HG03439 (cell line): ENCODE measurements at regions not wholly inside any gene's neighbourhood (a gene's known extent, or its start where the extent isn't known, plus 50 kb on each side); places are given as distances from the start of the nearest gene placed in this dataset.
"Not testable (repeated sequence)": the region's sequence is repeated elsewhere in the genome, so short reads cannot be mapped to it uniquely, and the experiment has no call there.

Experiments
- ATAC-seq: cut with Tn5 transposase; IDR thresholded peaks from one replicate; pipeline ENCODE4 v1.9.1; 2021; ENCODE audit warnings: mild to moderate bottlenecking, moderate library complexity; ENCODE audit not compliant: unreplicated experiment

DNA sequence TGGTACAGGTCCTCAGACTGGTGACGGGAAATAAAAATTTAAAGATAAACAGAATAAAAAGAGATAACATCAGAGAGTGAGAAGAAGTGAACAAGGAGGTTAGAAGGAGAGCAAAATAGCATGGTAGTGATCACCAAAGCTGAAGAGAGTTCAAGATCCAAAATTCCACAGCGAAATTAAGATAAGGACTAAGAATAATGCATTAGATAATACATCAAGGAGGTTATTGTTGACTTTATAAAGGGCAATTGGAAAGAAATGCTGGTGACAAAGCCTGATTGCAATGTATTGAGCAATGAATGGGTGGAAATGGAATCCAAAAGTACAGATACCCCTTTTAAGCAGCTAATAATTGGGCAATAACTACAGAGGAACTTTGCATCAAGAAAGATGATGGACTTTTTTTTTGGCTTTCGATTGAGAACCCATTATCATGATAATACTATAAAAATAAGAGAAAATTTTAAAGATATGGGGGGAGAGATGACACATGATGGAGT, 101.6 kb upstream of the MAP9 start:
- no peak for ATAC-seq

DNA sequence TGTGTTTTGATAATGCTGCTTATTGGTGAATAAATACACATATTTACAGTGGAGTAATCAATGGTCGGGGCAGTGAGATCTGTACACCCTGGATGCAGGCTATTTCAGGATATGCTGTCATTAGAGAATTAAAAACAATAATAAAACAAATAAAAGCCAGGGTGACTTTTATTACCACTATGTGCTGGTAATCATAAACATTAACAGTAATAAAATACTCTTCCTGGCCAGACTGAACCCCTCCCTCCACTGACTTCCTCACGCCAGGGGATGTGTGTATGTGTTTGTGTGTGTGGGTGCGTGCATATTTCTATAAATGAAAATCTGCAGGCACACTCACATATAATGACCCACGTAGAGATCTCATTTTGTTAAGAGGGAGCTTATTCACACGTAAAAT, 98.0 kb upstream of the MAP9 start:
- ATAC-seq, result no peak

DNA sequence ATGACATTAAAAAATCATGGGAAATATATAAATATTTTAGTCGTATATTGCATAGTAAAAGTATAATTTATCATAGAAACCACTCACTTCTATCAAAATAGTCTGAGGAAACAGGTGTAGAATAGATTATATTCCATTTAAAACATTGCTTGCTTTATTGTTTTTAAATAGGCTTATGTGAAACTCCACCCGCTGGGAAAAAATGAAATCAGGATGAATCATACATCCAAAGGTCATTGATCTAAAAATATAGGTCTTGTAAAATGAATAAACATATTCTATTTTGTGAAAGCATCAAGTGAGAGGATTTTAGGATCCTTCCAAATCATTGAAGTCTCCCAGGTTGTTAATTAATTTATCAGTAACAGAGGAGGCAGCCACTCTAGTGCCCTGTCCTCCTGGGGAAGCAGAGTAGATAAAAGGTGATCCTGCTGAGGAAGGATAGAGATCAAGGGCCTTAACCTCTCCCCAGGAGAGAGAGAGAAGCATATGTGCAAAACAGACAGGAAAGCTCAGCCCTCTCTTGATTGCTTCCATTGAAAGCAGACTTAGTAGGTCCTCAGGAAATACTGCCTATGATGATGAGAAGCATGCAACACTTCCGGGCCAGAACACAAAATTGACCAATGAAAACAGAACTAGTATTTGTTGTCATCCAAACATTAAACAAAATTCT, 96.8 kb upstream of the MAP9 start:
- ATAC-seq, result no peak

DNA sequence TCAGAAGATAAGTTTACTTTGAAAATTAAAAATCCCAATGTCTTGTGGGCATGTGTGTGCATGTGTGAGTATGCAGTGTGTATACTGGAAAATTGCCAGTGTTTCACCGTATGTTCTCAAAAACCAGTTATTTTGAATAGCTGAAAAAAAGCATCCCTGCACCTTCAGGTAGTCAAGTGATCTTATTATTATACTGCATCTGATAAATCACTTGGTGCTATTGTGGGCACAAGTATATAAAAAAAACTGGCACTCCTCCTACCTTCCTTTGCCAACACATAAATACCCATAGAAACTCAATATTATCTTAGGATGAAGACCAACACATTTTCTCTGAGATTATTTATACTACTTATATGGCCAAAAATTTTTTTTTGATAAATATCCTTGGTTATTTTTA, 91.5 kb upstream of the MAP9 start:
- no peak for ATAC-seq

DNA sequence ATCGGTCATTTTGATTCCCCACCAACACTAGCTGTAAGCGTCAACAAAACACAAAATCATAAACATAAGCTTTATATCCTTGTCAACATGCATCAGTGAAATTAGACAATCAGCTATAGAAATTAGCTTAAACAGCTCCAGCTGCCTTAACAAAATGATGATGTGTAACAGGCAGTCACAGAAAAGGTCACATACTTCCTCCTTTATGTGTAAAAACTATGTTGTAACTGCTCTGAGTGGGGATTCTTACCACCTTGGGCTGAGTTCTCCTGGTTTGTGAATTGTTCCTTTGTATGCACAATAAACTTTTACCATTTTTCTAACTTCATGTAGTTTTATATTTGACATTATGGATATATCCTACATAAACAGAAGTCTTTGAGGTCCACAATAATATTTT, 73.9 kb upstream of the MAP9 start:
- ATAC-seq, result no peak

DNA sequence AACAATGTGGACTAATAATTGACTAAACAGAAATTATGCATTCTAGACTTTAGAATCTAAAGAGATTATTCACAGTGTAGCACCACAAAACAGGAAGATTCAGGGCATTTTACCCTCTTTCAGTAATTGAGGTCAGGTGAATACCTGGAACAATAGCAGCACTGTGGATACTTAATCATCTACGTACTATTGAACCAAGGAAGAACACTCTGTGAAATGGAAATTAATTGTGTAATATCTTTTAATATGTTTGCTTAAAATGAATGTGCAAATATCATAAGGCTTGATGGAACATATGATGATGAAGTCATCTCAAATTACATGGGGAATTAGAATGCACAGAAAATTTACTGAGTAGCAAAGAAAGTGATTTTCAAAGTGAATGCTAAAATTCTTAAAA, 68.5 kb upstream of the MAP9 start:
- ATAC-seq, result no peak

DNA sequence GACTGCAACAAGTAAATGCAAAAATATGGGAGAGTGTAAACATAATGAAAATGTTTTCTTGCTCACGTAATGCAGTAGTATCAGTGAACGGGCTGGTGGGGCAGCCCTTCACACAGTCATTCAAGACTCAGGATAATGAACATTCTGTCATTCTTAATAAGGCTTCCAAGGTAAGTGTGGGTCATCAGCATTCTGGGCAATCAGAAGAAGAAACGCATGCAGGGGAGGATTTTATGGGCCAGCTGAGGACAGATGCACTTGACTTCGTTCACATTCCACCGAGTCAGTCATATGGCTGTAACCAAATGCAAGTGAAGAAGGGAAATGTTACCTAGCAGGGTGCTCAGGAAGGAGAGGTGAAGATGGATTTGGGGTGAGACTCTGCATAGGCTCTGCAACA, 68.0 kb upstream of the MAP9 start:
- ATAC-seq, result no peak

DNA sequence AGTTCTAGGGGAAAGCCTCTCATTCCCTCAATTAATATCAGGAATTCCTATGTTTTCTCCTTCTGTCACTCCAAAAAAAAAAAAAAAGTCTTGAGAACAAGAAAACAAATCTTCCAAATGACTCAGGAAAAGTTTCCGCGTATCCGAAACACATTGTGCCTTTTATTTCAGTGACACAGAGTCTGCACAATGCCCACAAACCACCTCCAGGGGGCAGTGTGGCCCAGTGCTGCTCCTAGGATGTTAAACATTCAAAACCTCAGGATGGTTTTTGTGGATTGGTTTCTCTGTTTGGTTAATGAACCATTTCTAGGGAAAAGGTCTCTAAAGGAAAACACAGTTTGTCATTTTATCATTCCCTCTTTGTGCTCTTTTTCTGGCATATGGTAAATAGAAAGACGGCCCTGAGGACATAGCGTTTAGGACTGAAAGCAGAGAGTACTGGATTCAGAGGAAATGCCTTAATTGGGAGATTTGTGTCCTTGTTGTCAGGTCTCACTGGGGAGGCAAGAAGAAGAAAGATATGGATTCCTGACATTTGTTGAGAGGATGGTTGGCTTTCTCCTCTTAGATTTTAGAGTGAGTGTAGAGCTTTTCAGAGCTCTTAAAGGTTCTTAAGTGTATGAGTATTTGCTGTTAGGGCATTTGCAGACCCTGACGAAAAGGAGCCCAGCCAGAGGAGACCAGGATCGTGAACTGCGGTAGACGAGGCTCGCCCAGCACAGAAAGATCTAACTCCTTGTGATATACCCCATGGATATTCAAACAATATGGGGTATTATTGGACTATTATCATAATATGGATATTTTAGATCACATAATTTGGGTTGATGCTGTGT, 65.7 kb upstream of the MAP9 start:
- ATAC-seq, result peak; percentile 81

DNA sequence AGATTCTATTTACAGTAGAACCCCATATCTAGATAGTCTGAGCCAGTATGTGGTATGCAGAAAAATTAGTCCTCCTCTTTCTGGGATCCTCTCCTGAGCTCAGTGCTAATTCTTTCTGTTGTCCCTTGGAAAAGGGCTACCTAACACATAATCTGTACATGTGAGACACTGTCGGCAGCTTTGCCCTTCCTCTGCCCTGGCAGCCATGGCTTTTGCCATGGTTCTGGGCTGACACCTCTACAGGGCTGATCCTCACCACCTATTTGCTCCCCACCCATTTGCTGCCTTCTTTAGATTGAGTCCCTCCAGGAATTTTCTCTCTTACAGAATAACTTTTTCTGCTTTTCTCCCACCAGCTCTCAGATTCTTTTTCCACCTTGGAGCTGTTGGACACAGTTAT, 64.7 kb upstream of the MAP9 start:
- no peak for ATAC-seq

DNA sequence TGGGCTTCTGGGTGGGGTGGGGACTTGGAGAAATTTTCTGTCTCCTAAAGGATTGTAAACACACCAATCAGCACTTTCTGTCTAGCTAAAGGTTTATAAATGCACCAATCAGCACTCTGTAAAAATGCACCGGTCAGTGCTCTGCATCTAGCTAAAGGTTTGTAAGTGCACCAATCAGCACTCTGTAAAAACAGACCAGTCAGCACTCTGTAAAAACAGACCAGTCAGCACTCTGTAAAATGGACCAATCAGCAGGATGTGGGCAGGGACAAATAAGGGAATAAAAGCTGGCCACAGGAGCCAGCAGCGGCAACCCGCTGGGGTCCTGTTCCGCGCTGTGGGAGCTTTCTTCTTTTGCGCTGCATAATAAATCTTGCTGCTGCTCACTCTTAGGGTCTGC, 63.0 kb upstream of the MAP9 start:
- not testable (repeated sequence) for ATAC-seq

DNA sequence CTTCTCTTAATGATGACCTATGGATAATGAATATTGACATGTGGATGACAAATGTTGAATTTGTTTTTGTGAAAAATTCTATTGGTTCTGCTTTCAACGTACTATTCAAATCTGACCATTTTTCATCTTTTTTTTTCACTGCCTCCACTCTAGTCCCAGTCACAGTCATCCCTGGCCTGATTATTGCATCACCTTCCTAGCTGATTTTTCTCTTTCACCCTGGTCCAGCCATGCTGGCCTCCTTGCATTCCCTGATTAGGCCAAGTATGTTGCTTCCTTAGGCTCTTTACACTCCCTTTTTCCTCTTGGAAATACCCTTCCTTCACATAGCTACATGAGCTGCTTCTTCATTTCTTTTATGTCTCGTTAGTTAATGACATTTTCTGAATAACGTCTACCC, 58.1 kb upstream of the MAP9 start:
- ATAC-seq, result no peak

DNA sequence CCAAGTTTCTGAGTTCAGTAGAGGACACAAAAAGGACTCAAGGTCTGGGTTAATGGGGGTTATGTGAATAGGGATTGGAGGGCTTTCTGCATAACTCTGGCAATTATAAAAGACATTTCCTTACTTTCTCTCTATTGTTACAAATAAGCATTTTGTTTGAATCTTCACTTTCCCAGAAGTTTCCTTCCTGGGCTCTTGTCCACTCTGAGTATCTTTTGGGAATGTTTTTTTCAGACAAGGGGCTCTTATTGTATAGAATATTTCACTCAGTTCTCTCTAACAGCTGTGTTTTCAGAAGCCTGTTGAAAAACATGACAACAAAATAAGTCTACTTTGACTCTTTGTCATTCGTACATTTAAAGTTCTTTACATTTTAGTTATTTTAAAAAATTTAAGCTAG, 57.6 kb upstream of the MAP9 start:
- ATAC-seq, result no peak

DNA sequence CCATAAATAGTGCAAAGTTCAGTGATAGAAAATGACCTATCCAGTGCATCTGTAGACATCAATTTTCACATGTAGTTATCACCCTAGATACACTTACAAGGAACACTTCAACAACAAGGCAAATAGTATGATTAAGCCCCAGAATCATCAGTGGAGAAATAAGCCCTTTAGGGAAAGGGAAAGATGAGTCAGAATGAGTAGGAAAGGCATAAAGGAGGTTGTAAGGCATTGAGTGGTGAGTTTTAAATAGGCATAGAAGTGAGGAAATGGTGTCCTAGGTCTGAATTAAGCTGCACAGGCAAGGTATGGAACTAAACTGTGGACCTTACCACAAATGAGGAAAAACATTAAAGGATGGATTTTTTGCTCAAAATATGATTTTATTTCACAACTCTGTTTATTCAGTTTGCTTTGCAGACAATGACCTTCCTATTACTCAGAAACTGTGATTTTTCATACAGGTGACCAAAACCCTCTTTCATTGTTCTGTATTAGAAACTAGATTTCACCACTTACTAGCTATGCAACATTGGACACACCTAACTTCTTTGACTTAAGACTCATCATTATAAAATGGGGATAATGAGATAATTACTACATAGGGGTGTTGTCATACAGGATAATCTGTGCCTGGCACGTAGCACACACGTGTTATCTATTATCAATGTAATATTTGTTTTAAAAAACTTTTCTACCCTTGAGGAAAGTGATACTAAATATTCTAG, 57.0 kb upstream of the MAP9 start:
- ATAC-seq, result no peak

DNA sequence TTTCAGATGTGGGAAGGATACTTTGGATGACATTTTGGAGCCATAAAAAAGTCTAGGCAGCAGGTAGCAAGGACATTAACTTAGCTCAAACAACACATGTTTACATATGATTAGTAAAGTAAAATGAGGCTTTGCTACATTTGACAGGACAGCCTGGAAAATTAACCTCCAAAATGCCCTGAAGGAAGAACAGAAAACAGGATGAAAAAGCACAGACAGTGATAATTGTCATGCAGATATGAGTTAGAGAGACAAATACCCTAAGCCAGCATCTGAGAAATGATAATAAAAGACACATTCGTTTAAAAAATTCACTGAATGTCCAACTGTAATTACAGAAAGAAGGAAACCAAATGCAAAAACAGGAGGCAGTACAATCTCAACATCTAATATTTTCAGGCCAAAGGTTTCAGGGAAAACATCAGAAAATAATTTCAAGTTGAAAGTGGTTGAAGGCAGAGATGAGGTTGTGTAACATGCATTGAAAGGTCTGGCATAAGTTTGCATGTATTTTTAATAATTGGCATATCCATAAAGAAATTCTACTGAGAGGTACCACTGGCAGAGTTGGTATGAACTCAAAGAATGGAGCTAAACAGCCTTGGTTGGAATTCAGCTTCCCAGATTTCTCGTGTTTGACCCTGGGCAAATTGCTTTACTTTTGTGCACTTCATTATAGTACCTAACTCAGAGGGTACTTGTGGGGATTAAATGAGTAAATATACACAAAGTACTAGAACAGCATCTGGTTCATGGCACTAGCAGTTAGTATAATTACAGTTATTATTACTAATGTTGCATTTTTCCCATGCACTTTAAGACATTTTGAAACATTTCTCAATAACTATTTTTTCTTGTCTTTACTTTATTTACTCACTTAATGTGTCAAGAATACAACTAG, 54.4 kb upstream of the MAP9 start:
- no peak for ATAC-seq

DNA sequence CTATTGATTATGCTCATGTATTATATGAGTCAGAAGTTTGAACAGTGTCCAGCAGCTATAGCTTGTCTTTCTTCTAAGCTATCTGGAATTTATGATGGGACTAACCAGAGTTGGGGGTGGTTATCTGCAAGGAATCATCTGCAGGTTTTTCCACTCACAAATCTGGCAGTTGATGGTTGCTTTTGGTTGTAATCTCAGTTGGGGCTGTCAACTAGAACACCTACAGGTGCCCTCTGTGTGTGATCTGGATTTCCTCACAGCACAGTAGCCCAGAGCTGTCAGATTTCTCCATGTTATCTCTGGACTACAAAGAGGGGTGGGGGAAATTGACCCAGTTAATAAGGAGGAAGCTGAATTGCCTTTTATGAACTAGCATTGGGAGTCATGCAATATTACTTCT, 51.4 kb upstream of the MAP9 start:
- ATAC-seq, result no peak

DNA sequence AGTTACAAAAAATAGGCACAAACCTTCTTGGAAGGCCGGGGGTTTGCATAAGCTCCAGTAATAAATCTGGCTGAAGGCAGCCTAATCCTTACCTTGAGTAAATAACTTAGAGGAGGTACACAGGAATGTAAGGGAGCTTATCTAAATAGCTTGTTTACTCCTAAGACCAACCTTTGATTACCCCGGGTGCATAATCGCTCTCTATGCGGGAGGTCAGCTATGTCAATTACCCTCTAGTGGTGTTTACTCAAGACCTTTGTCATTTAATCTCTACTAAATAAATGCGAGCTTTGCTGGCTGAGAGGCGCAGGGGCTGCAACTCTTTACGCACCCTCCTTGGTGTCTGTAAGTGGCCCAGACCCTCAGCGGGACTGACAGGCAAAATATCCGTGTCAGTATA, 50.2 kb upstream of the MAP9 start:
- ATAC-seq, result no peak
